ENCODE measurements at regions not wholly inside any gene's neighbourhood (a gene's known extent, or its start where the extent isn't known, plus 50 kb on each side); places are given as distances from the start of the nearest gene placed in this dataset.

DNA sequence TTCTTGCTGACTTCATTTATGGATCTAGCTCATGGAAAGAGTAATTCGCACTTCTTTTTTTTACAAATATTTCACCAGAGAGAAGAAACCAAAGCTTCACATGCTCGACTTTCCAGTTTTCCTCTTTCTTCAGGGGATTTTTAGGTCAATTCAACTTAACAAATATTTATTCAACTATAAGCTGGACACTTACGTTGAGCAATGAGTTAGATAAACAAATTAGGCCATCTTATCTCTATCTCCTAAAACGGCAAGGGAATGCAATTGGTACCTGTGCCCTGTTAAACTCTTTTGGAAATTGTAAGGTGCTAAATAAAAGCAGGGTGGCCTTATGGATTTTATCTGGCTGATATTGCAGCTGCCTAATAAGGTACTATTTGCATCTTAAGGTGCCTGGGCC is 145.1 kb upstream of the RAI14 start:
- DNase-seq = no peak

GRCh38 chr5:34511481-34511880 is 144.6 kb upstream of the RAI14 start:
- no peak for DNase-seq

- no peak for DNase-seq
Observed at GRCh38 chr5:34511915-34512314, 144.2 kb upstream of the RAI14 start.

- DNase-seq = no peak
Observed at GRCh38 chr5:34516166-34516565, 140.0 kb upstream of the RAI14 start.

GRCh38 chr5:34516686-34517085 is 139.4 kb upstream of the RAI14 start:
- no peak for DNase-seq

DNA sequence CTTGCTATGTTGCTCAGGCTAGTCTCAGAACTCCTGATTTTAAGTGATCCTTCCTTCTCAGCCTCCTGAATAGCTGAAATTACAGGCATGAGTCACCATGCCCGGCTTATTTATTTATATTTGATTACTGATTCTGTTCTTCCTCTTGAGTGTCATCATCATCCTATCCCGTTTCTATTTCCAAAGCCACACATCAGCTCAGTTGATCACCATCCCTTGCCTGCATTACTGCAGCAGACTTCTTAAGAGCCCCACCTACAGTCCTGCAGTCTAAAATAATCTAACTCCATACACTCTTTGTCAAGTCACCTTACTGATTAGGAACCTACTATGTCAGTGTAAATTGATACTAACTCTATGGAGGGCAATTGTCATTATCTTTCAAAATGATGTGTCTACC is 138.9 kb upstream of the RAI14 start:
- no peak for DNase-seq

- DNase-seq = no peak
Observed at GRCh38 chr5:34519489-34520220, 136.5 kb upstream of the RAI14 start.

- no peak for DNase-seq
Observed at GRCh38 chr5:34521628-34522290, 134.4 kb upstream of the RAI14 start.

GRCh38 chr5:34522599-34523386 is 133.3 kb upstream of the RAI14 start:
- DNase-seq = peak; percentile 42

GRCh38 chr5:34523387-34523726 is 132.8 kb upstream of the RAI14 start:
- DNase-seq = no peak

DNA sequence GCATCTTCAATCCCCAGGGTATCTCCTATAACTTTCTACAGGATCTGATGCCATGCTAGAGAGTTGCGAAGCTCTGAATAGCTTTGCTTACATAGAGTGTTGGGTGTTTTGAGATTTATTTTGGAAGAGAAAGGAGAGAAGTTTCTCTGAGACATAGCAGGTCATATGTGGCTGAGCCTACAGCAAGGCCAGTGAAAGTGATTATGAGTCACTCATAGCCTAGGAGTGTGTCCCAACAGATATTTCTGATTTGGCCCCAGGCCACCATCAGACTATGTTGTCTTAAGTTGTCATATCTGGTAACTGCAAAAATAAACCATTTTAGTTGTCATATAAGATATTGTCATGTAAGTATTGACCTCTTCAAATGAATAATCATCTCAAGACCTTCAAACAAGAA is 132.0 kb upstream of the RAI14 start:
- DNase-seq = no peak

GRCh38 chr5:34525761-34526160 is 130.4 kb upstream of the RAI14 start:
- DNase-seq = no peak

DNA sequence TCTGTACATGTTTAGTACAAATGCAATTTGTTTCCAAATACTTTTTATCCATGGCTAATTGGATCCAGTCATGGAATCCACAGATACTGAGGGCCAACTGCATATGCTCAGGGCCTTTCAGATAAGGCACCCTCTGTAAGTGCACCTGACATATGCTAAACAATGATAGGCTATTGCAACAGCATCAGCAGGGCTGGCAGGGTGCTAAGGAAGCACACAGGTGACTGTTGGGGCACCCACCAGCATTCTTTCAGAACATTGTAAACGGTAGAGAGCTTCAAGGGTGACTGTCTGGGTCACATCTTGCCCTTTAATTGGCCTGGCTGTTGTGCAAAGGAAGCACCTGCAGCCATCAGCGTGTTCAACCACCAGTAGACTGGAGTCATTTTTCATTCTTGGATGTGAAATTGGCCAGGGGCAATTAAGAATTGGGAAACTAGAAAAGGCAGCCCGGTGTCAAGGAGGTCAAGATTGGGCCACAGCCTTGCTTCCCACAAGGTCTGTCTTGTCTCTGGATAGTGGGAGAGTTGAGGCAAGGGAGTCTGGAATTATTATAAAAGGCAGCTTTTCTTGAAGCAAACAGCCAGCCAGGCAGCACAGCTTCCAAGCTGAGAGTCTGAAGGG is 129.3 kb upstream of the RAI14 start:
- DNase-seq = no peak

DNA sequence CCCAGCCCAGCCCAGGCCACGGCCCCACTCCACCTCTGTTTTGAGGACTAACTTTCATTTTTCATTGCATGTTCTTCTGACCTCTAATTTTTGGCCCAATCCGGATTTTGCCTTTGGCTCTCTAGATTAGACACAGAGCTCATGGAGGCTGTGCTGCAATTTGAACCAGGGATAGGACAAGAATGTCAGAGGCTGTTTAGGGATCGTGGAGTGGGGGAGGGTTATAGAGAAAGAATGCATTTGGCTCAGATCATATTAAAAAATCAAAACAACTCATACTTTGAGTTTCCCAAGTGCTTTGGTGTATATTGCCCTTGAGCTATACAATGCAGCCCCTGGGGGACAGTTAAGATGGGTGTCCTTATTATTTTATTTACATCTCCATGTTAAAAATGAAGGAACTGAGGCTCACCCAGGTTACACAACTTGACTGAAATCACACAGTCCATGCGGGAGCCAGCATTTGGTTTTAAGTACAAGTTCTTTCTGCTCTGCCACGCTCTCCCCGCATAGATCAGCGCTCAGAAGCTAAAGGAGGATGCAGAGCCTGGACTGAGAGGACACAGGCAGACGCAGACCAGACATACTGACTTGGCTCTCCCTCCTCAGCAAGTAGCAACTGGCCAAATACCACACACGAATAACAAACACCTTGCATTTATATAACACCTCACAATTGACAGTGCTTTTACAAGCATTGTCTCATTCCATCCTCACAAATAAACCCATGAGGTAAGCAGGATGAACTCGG is 126.4 kb upstream of the RAI14 start:
- no peak for DNase-seq

GRCh38 chr5:34530637-34531036 is 125.5 kb upstream of the RAI14 start:
- DNase-seq = no peak

- no peak for DNase-seq
Observed at GRCh38 chr5:34531751-34532360, 124.3 kb upstream of the RAI14 start.

DNA sequence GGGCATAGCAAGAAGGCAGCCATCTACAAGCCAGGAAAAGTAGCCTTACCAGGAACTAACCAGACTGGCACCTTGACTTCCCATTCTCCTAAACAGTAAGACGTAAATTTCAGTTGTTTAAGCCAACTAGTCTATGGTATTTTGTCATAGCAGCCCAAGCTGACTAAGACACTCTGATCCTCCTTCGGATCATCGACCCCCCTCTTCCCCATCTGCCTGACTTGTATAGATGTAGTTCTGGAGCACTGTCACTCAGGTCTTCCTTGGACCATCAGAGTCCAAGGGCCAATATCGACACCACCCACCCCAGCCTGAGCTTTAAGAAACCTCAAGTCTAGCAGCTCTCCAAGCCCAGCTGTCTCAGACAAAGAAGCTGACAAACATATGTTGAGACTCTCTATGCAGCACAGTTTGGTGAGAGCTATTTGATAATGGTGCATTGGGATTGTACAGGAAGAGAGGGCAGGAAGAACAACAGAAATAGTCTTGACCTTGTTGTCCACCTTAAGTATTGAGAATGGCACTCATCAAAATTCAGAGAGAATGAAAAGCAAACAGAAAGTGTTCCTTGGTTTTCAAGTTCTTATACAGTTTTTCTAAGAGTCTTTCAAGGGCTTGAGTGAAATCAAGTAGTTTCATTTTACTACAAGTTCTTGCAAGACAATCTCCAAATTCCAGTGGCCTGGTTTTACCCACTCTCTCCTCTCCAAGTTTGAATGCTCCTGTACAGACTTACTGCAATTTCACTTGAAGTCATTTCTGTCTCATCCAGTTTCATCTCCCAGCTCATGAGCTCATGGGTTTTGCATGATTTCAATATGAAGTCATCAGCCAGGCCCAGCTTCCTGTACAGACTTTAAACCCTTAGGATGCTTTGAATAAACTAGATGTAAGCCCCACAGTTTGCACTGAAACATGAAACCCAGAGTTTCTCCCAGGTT is 122.3 kb upstream of the RAI14 start:
- no peak for DNase-seq

DNA sequence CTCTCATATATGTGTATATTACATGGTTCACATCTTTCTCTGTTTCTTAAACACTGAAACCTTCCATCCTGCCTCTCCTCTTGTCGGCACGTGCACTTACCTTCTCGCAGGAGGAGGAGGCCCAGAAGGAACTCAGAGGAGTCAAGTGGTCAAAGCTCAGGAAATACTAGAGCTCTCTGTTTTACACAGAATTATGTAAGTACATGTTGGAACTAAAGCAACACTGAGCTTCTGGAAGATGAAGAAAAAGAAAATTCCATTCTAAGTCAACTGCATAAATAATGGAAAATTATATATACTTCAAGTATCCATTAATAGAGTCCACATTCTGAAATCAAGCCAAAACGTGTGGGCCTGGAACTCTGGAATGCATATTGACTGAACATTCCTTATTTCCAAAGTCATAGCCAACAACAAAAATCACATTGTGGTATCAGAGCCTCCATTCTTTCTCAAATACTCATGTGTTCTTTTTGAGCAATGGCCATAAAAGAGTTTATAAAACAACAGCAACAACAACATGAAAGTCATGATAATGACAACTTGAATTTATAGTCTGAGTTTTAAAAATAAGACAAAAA is 121.5 kb upstream of the RAI14 start:
- DNase-seq = no peak

- DNase-seq = no peak
Observed at GRCh38 chr5:34535433-34535832, 120.7 kb upstream of the RAI14 start.

- DNase-seq = no peak
Observed at GRCh38 chr5:34535944-34536623, 120.0 kb upstream of the RAI14 start.
